HL-60 (cell line): ENCODE measurements at regions not wholly inside any gene's neighbourhood (a gene's known extent, or its start where the extent isn't known, plus 50 kb on each side); places are given as distances from the start of the nearest gene placed in this dataset.

Experiments used
- DNase-seq, 2 experiments: peaks; one replicate each; pipeline ENCODE4 v3.0.0-alpha.2; 2010 to 2020; ENCODE audit warnings: low read depth in 1 of 2, low spot score in 1 of 2
- H3K27ac ChIP-seq: fragments of 250-450 bp; sonication (Bioruptor Pico); replicated peaks from 2 replicates; pipeline ENCODE4 v1.5.1; 2020; ENCODE audit warnings: mild to moderate bottlenecking, moderate library complexity
- H3K27me3 ChIP-seq: fragments of 250-450 bp; sonication (Bioruptor Pico); 2 replicates; pipeline ENCODE4 v1.5.1; 2021; ENCODE audit warnings: mild to moderate bottlenecking, moderate library complexity; ENCODE audit not compliant: insufficient read depth, poor library complexity, severe bottlenecking
- H3K4me3 ChIP-seq: replicated peaks from 2 replicates; pipeline ENCODE4 v1.5.1; 2011; ENCODE audit warnings: mild to moderate bottlenecking, control low read depth, low read length; ENCODE audit not compliant: insufficient read depth
- GABPA ChIP-seq: IDR thresholded peaks from 2 replicates; pipeline ENCODE4 v1.6.1; 2012; ENCODE audit warnings: low read depth
- POLR2AphosphoS5 ChIP-seq: IDR thresholded peaks from 2 replicates; pipeline ENCODE4 v1.6.1; 2012; ENCODE audit warnings: low read depth
- SPI1 ChIP-seq: IDR thresholded peaks from 2 replicates; pipeline ENCODE4 v1.6.1; 2012; ENCODE audit warnings: low read depth, mild to moderate bottlenecking, borderline replicate concordance
- TF ChIP-seq, protein P1 (sequence below): IDR thresholded peaks from one replicate; pipeline ENCODE4 v1.5.1; 2011; ENCODE audit warnings: low read length, control low read depth, inconsistent platforms; ENCODE audit not compliant: insufficient read depth
- TF ChIP-seq, protein P2 (sequence below): IDR thresholded peaks from 2 replicates; pipeline ENCODE4 v1.6.1; 2012; ENCODE audit warnings: low read depth; ENCODE audit not compliant: insufficient replicate concordance

DNA sequence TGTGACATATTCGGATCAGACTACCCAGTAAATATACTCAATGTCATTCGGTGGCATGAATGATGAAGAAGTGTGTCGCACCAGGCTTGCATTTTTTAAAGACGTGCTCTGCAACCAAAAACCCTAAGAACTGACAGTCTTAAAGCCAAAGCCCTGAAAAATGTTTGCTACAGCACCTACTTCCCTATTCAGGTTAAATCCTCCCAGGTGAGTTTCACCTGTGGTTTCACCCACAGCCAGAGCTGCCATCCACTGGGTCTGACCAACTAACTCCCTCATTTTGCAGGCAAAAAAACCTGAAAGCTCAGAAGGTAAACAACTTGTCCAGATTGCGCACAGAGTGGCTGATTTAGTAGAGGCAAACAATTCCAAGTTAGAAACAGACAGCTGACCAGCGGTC is 222.3 kb upstream of the MGAT5 start:
- TF ChIP-seq, protein P1, sequence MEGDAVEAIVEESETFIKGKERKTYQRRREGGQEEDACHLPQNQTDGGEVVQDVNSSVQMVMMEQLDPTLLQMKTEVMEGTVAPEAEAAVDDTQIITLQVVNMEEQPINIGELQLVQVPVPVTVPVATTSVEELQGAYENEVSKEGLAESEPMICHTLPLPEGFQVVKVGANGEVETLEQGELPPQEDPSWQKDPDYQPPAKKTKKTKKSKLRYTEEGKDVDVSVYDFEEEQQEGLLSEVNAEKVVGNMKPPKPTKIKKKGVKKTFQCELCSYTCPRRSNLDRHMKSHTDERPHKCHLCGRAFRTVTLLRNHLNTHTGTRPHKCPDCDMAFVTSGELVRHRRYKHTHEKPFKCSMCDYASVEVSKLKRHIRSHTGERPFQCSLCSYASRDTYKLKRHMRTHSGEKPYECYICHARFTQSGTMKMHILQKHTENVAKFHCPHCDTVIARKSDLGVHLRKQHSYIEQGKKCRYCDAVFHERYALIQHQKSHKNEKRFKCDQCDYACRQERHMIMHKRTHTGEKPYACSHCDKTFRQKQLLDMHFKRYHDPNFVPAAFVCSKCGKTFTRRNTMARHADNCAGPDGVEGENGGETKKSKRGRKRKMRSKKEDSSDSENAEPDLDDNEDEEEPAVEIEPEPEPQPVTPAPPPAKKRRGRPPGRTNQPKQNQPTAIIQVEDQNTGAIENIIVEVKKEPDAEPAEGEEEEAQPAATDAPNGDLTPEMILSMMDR, result no peak
- TF ChIP-seq, protein P2, sequence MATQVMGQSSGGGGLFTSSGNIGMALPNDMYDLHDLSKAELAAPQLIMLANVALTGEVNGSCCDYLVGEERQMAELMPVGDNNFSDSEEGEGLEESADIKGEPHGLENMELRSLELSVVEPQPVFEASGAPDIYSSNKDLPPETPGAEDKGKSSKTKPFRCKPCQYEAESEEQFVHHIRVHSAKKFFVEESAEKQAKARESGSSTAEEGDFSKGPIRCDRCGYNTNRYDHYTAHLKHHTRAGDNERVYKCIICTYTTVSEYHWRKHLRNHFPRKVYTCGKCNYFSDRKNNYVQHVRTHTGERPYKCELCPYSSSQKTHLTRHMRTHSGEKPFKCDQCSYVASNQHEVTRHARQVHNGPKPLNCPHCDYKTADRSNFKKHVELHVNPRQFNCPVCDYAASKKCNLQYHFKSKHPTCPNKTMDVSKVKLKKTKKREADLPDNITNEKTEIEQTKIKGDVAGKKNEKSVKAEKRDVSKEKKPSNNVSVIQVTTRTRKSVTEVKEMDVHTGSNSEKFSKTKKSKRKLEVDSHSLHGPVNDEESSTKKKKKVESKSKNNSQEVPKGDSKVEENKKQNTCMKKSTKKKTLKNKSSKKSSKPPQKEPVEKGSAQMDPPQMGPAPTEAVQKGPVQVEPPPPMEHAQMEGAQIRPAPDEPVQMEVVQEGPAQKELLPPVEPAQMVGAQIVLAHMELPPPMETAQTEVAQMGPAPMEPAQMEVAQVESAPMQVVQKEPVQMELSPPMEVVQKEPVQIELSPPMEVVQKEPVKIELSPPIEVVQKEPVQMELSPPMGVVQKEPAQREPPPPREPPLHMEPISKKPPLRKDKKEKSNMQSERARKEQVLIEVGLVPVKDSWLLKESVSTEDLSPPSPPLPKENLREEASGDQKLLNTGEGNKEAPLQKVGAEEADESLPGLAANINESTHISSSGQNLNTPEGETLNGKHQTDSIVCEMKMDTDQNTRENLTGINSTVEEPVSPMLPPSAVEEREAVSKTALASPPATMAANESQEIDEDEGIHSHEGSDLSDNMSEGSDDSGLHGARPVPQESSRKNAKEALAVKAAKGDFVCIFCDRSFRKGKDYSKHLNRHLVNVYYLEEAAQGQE, result no peak
- TF ChIP-seq SPI1 (no peak), GABPA (no peak), POLR2AphosphoS5 (no peak)
- Histone ChIP-seq H3K27ac (no peak overlapping the region), H3K27me3 (peaks cover 10% of the 10 kb centered on the region), H3K4me3 (no peak overlapping the region)
- no peak for DNase-seq

DNA sequence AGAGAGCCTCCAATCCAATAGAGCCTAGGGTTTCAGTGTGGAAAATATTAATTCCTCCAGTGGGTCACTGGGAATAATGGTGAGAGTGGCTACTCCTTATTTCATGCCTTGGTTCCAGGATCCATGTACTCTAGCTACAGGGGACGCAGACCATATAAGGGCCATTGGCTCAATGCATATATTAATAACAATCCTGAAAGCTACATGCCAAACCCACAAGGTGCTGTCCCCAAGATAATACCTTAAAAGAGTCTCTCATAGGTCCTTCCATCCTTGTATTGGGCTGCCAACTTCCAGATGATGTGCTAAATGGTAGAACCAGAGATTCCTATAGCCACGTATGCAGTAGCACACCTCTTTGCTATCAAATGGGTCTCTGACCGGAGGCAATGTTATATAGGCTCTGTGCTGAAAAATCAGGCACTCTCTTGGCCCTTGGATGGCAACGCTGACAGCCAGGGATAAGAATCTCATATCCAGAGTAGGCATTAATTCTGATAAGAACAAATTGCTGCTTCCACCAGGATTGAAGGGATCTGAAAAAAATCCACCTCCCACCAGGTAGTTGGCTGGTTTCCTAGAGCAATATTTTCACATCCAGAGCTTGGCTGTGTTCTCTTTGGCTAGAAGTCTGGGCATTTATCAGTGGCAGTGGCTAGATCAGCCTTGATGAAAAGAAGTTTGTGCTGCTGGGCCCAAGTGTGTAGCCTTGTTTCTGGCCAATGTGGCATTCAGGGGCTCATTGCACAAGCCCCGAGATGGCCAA is 218.1 kb upstream of the MGAT5 start:
- Histone ChIP-seq H3K4me3 (no peak overlapping the region), H3K27me3 (no peaks in the 10 kb centered on the region), H3K27ac (no peak overlapping the region)
- no peak for DNase-seq
- TF ChIP-seq, protein P1, result no peak
- TF ChIP-seq SPI1 (no peak), GABPA (no peak), POLR2AphosphoS5 (no peak)
- TF ChIP-seq, protein P2, result no peak

DNA sequence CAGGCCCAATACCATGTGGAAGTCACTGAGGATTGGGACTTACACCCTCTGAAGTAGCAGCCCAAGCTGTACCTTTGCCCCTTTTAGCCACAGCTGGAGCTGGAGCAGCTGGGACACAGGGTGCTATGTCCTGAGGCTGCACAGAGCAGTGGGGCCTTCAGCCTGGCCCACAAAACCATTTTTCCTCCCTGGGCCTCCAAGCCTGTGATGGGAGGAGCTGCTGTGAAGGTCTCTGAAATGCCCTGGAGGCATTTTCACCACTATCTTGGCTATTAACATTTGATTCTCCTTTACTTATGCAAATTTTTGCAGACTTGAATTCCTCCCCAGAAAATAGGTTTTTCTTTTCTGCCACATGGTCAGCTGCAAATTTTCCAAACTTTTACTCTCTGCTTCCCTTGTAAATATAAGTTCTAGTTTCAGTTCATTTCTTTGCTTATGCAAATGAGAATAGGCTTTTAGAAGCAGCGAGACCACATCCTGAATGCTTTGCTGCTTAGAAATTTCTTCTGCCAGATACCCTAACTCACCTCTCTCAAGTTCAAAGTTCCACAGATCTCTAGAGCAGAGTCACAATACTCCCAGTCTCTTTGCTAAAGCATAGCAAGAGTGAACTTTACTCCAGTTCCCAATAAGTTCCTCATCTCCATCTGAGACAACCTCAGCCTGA is 213.8 kb upstream of the MGAT5 start:
- Histone ChIP-seq H3K27ac (no peak overlapping the region), H3K4me3 (no peak overlapping the region), H3K27me3 (no peaks in the 10 kb centered on the region)
- TF ChIP-seq GABPA (no peak), POLR2AphosphoS5 (no peak), SPI1 (no peak)
- TF ChIP-seq, protein P2, result no peak
- TF ChIP-seq, protein P1, result no peak
- no peak for DNase-seq
